Natural killer cell (primary cell): ENCODE measurements at regions not wholly inside any gene's neighbourhood (a gene's known extent, or its start where the extent isn't known, plus 50 kb on each side); places are given as distances from the start of the nearest gene placed in this dataset.
"Not testable (repeated sequence)": the region's sequence is repeated elsewhere in the genome, so short reads cannot be mapped to it uniquely, and the experiment has no call there.

Experiments
- ATAC-seq, 3 donors: fragments of 150-1000 bp in 2 of 3; fragments of 200-7000 bp in 1 of 3; cut with Tn5 transposase; 1 replicate in 1 of 3; 2 replicates in 2 of 3; pipeline ENCODE4 v1.10.0; 2021; ENCODE audit warnings: mild to moderate bottlenecking in 2 of 3, moderate library complexity in 2 of 3
- DNase-seq, 2 donors: peaks; one replicate each; pipeline versions ENCODE4 v3.0.0 to v3.0.0-alpha.2; 2013 to 2021; ENCODE audit warnings: mixed read lengths in 1 of 2
- H3K27ac ChIP-seq: one replicate; pipeline ENCODE4 v1.5.1; 2013; ENCODE audit warnings: mild to moderate bottlenecking, low read length
- H3K27me3 ChIP-seq: one replicate; pipeline ENCODE4 v1.6.1; 2013; ENCODE audit warnings: low read length; ENCODE audit not compliant: control insufficient read depth, insufficient read depth
- H3K36me3 ChIP-seq: one replicate; pipeline ENCODE4 v1.6.1; 2013; ENCODE audit warnings: low read length; ENCODE audit not compliant: control insufficient read depth, insufficient read depth
- H3K4me1 ChIP-seq: one replicate; pipeline ENCODE4 v1.6.1; 2013; ENCODE audit warnings: low read length; ENCODE audit not compliant: control insufficient read depth, insufficient read depth
- H3K4me3 ChIP-seq: one replicate; pipeline ENCODE4 v1.5.1; 2013; ENCODE audit warnings: low read length
- H3K9me3 ChIP-seq: one replicate; pipeline ENCODE4 v1.6.1; 2013; ENCODE audit warnings: low read length; ENCODE audit not compliant: control insufficient read depth, insufficient read depth
- H3K27ac Mint-ChIP-seq, 2 donors: one replicate each; pipeline ENCODE4 v1.8.0; 2022; ENCODE audit warnings: mild to moderate bottlenecking in 2 of 2, mixed read lengths in 2 of 2, moderate library complexity in 1 of 2
- H3K27me3 Mint-ChIP-seq, 2 donors: one replicate each; pipeline ENCODE4 v1.8.0; 2022; ENCODE audit warnings: low read depth in 2 of 2, mixed read lengths in 2 of 2
- H3K36me3 Mint-ChIP-seq: one replicate; pipeline ENCODE4 v1.8.0; 2022; ENCODE audit warnings: mixed read lengths
- H3K4me1 Mint-ChIP-seq, 2 donors: one replicate each; pipeline ENCODE4 v1.8.0; 2022; ENCODE audit warnings: mixed read lengths in 2 of 2
- H3K4me3 Mint-ChIP-seq: one replicate; pipeline ENCODE4 v1.8.0; 2022; ENCODE audit warnings: mild to moderate bottlenecking, moderate library complexity, mixed read lengths
- H3K9me3 Mint-ChIP-seq, 2 donors: one replicate each; pipeline ENCODE4 v1.8.0; 2022; ENCODE audit warnings: mixed read lengths in 2 of 2
- CTCF ChIP-seq: fragments of 200-600 bp; IDR thresholded peaks from one replicate; pipeline ENCODE4 v1.8.0; 2022; ENCODE audit warnings: antibody characterized with exemption
- WGBS: methylation state at CpG from one replicate; pipeline ENCODE4 v1.1.7; 2013; ENCODE audit warnings: missing lambda C conversion rate; ENCODE audit not compliant: insufficient coverage; 5-methylcytosine and 5-hydroxymethylcytosine counted together
- intact Hi-C: fragments of 100-400 bp; cut with micrococcal nuclease; formaldehyde crosslinking; loops from one replicate; pipeline ENCODE4 v1.14.2; 2022

- Mint-ChIP-seq H3K27ac (no peak overlapping the region), H3K27me3 (no peaks in the 10 kb centered on the region), H3K9me3 (peaks cover 0 to 2% of the 10 kb centered on the region in 2 donors), H3K4me3 (no peak overlapping the region), H3K4me1 (no peaks in the 10 kb centered on the region), H3K36me3 (no peaks in the 10 kb centered on the region)
- no peaks in the 10 kb centered on the region for H3K27me3 ChIP-seq
- no peak overlapping the region for H3K4me3 ChIP-seq
- ATAC-seq (no peak), DNase-seq (no peak)
- TF ChIP-seq CTCF = no peak
- H3K9me3 ChIP-seq = no peaks in the 10 kb centered on the region
- no peaks in the 10 kb centered on the region for H3K36me3 ChIP-seq
- 97% methylated on average over 4 of the region's 4 CpGs for WGBS
- intact Hi-C loops = no loop called here
- H3K27ac ChIP-seq = no peak overlapping the region
- no peaks in the 10 kb centered on the region for H3K4me1 ChIP-seq
Measured at GRCh38 chr2:42996528-42996927, 204.1 kb upstream of the HAAO start.

GRCh38 chr2:42995752-42996422 is 203.5 kb upstream of the HAAO start:
- H3K4me3 ChIP-seq = no peak overlapping the region
- no peak overlapping the region for H3K27ac Mint-ChIP-seq
- no CpG with 5 or more reads among the region's 1 CpG for WGBS

GRCh38 chr2:42989283-42990081 is 197.1 kb upstream of the HAAO start:
- H3K36me3 Mint-ChIP-seq, H3K4me1 Mint-ChIP-seq, intact Hi-C loops, H3K9me3 ChIP-seq, H3K27ac ChIP-seq, H3K4me1 ChIP-seq, H3K4me3 ChIP-seq, H3K9me3 Mint-ChIP-seq, H3K36me3 ChIP-seq, H3K27me3 Mint-ChIP-seq, H3K27me3 ChIP-seq, ATAC-seq, DNase-seq, H3K27ac Mint-ChIP-seq, H3K4me3 Mint-ChIP-seq: not testable (repeated sequence)
- WGBS = 95% methylated on average over 18 of the region's 37 CpGs

More at GRCh38 chr2:42995752-42996422, 203.5 kb upstream of the HAAO start:
- Mint-ChIP-seq H3K9me3 (peaks cover 0 to 2% of the 10 kb centered on the region in 2 donors), H3K27me3 (no peaks in the 10 kb centered on the region), H3K4me1 (no peaks in the 10 kb centered on the region), H3K36me3 (no peaks in the 10 kb centered on the region), H3K4me3 (no peak overlapping the region)
- Histone ChIP-seq H3K27me3 (no peaks in the 10 kb centered on the region), H3K9me3 (no peaks in the 10 kb centered on the region), H3K27ac (no peak overlapping the region), H3K4me1 (no peaks in the 10 kb centered on the region), H3K36me3 (no peaks in the 10 kb centered on the region)
- TF ChIP-seq CTCF = no peak
- DNase-seq = no peak
- no peak for ATAC-seq
- intact Hi-C loops = no loop called here

GRCh38 chr2:42988055-42988454 is 195.7 kb upstream of the HAAO start:
- H3K27ac ChIP-seq, H3K36me3 ChIP-seq, H3K4me3 ChIP-seq, H3K4me1 Mint-ChIP-seq, H3K4me1 ChIP-seq, H3K27me3 ChIP-seq, H3K27ac Mint-ChIP-seq, H3K9me3 ChIP-seq, ATAC-seq, H3K27me3 Mint-ChIP-seq, H3K4me3 Mint-ChIP-seq, intact Hi-C loops, DNase-seq, H3K36me3 Mint-ChIP-seq, H3K9me3 Mint-ChIP-seq: not testable (repeated sequence)
- 63% methylated on average over 4 of the region's 4 CpGs for WGBS
